HepG2 (cell line): ENCODE measurements at regions not wholly inside any gene's neighbourhood (a gene's known extent, or its start where the extent isn't known, plus 50 kb on each side); places are given as distances from the start of the nearest gene placed in this dataset.

Experiments used
- ATAC-seq: fragments of 200-7000 bp; cut with Tn5 transposase; 3 replicates; pipeline ENCODE4 v1.9.1; 2020; ENCODE audit warnings: mild to moderate bottlenecking, moderate library complexity
- BruUV-seq: library from RNA; stranded (reverse); fragments of 400-500 nt; replicated peaks from 2 replicates; lab custom pipeline; 2021; lab: Mats Ljungman, UMichigan
- CTCF ChIA-PET: fragments of 300-600 bp; formaldehyde crosslinking; extraction: SDS; loops from one replicate; lab custom pipeline; 2021; ENCODE audit warnings: low total read pairs, inconsistent platforms, low intra/inter-chr PET ratio; lab: Yijun Ruan, JAX
- POLR2A ChIA-PET: fragments of 350-600 bp; sonication (Branson Sonifier 250); formaldehyde crosslinking; loops from one replicate; lab custom pipeline; 2020; ENCODE audit warnings: antibody characterized with exemption, inconsistent platforms; lab: Yijun Ruan, JAX
- DNase-seq: peaks from one replicate; pipeline ENCODE4 v3.0.0-alpha.2; 2015; ENCODE audit warnings: low spot score
- FAIRE-seq: peaks from 3 replicates; lab custom pipeline; 2011; peaks lifted over from hg19 to GRCh38; lab: Jason Lieb, UNC
- H2AFZ ChIP-seq: one replicate; pipeline ENCODE4 v1.6.1; 2011; ENCODE audit warnings: low read length, inconsistent platforms
- H3K27ac ChIP-seq: fragments of 300-600 bp; 3 replicates; pipeline ENCODE4 v1.8.0; 2011; ENCODE audit warnings: mixed run types, mild to moderate bottlenecking, mixed read lengths, low read length, inconsistent platforms; ENCODE audit not compliant: insufficient read depth; ENCODE audit errors: extremely low read length
- H3K27me3 ChIP-seq, 2 experiments: fragments of 200-600 bp in 1 of 2; 2 replicates in 1 of 2; 3 replicates in 1 of 2; pipeline versions ENCODE4 v1.6.0 to v1.8.0; 2011; ENCODE audit warnings: low read length in 2 of 2, mild to moderate bottlenecking in 2 of 2, moderate library complexity in 2 of 2, inconsistent platforms in 1 of 2; ENCODE audit not compliant: insufficient read depth in 2 of 2, control insufficient read depth in 1 of 2
- H3K36me3 ChIP-seq, 2 experiments: fragments of 200-600 bp in 1 of 2; replicated peaks in 1 of 2; 2 replicates in 1 of 2; 3 replicates in 1 of 2; pipeline versions ENCODE4 v1.5.1 to v1.8.0; 2011; ENCODE audit warnings: low read length in 2 of 2, inconsistent platforms in 1 of 2; ENCODE audit not compliant: insufficient read depth in 2 of 2, control insufficient read depth in 1 of 2
- H3K4me1 ChIP-seq: 2 replicates; pipeline ENCODE4 v1.5.1; 2012; ENCODE audit warnings: low read length, inconsistent platforms; ENCODE audit not compliant: insufficient read depth
- H3K4me2 ChIP-seq: 2 replicates; pipeline ENCODE4 v1.6.0; 2011; ENCODE audit warnings: low read depth, low read length, inconsistent platforms
- H3K4me3 ChIP-seq, 3 experiments: fragments of 200-600 bp in 1 of 3; sonication (generic), shearing (Covaris generic) in 1 of 3; replicated peaks in 1 of 3; 2 replicates each; pipeline ENCODE4 v1.5.1; 2011 to 2016; ENCODE audit warnings: low read length in 3 of 3, inconsistent platforms in 2 of 3, low read depth in 2 of 3, mild to moderate bottlenecking in 2 of 3, control low read depth in 1 of 3, mixed read lengths in 1 of 3; ENCODE audit not compliant: insufficient read depth in 1 of 3
- H3K79me2 ChIP-seq: one replicate; pipeline ENCODE4 v1.6.1; 2011; ENCODE audit warnings: low read length, inconsistent platforms; ENCODE audit not compliant: insufficient read depth
- H3K9ac ChIP-seq: 2 replicates; pipeline ENCODE4 v1.6.0; 2011; ENCODE audit warnings: mild to moderate bottlenecking, low read depth, low read length, inconsistent platforms; ENCODE audit not compliant: insufficient read depth
- H3K9me3 ChIP-seq: 2 replicates; pipeline ENCODE4 v1.5.1; 2012; ENCODE audit warnings: mild to moderate bottlenecking, low read length
- H4K20me1 ChIP-seq: 2 replicates; pipeline ENCODE4 v1.6.0; 2011; ENCODE audit warnings: inconsistent platforms, mild to moderate bottlenecking, low read length, moderate library complexity; ENCODE audit not compliant: insufficient read depth
- CBX5 ChIP-seq: sonication (generic); formaldehyde crosslinking; IDR thresholded peaks from 2 replicates; pipeline ENCODE4 v1.4.0; 2020; ENCODE audit warnings: missing genetic modification reagents, borderline replicate concordance
- FOXC1 ChIP-seq: sonication (generic); formaldehyde crosslinking; IDR thresholded peaks from 2 replicates; pipeline ENCODE4 v1.8.0; 2022; ENCODE audit warnings: mild to moderate bottlenecking, missing genetic modification reagents, borderline replicate concordance
- NCOA1 ChIP-seq: sonication (generic); formaldehyde crosslinking; IDR thresholded peaks from 2 replicates; pipeline ENCODE4 v1.9.0; 2021; ENCODE audit warnings: missing genetic modification reagents
- NFKBIZ ChIP-seq: IDR thresholded peaks from 2 replicates; pipeline ENCODE4 v1.6.1; 2018; ENCODE audit warnings: missing genetic modification reagents, missing compliant biosample characterization
- NR2C2 ChIP-seq: sonication (generic); formaldehyde crosslinking; IDR thresholded peaks from 2 replicates; pipeline ENCODE4 v1.4.0; 2020; ENCODE audit warnings: missing genetic modification reagents, mild to moderate bottlenecking, moderate library complexity, borderline replicate concordance
- ZBTB42 ChIP-seq: sonication (generic); formaldehyde crosslinking; IDR thresholded peaks from 2 replicates; pipeline ENCODE4 v1.5.0; 2020; ENCODE audit warnings: mild to moderate bottlenecking, missing genetic modification reagents
- ZNF34 ChIP-seq: sonication (generic); formaldehyde crosslinking; IDR thresholded peaks from 2 replicates; pipeline ENCODE4 v1.4.0; 2020; ENCODE audit warnings: mild to moderate bottlenecking, missing genetic modification reagents, borderline replicate concordance
- ZNF777 ChIP-seq: sonication (generic); formaldehyde crosslinking; IDR thresholded peaks from 2 replicates; pipeline ENCODE4 v1.4.0; 2020; ENCODE audit warnings: missing genetic modification reagents
- WGBS: methylation state at CpG from one replicate; pipeline ENCODE4 v1.1.6; 2017; ENCODE audit warnings: low lambda C conversion rate; 5-methylcytosine and 5-hydroxymethylcytosine counted together
- in situ Hi-C: cut with HindIII; loops from 2 replicates; pipeline ENCODE4 v1.10.0; 2017; ENCODE audit warnings: low pct_unique_long_range_greater_than_20kb; ENCODE audit not compliant: extremely low pct_ligation_motif_present
- intact Hi-C: fragments of 100-400 bp; cut with micrococcal nuclease; formaldehyde crosslinking; loops from one replicate; pipeline ENCODE4 v1.10.0; 2022; ENCODE audit not compliant: unreplicated experiment
- TF ChIP-seq, protein P1 (sequence below): IDR thresholded peaks from 2 replicates; pipeline ENCODE4 v1.6.1; 2016; ENCODE audit warnings: missing compliant biosample characterization, missing genetic modification reagents, borderline replicate concordance
- TF ChIP-seq, protein P2 (sequence below): sonication (generic); formaldehyde crosslinking; IDR thresholded peaks from 2 replicates; pipeline ENCODE4 v1.8.0; 2022; ENCODE audit warnings: low read depth, missing genetic modification reagents

DNA sequence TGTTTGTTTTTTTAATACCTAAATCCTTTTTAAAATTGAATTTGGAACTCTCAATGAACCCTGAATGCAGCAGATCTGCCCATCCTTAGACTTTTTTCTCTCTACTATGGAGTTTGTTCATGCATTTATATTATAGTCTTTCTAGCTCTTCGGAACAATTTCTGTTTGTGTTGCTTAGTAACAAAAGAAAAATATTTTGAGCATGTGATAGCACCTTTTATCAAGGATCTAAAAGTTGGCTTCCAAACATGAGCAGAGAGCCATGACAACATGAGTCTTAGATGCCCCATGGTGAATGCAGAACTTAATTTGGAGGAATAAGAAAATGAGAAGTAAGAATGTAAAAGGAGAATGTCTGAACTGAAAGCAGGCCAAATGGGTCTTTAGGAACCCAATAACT is 133.7 kb downstream of the EDN1 start (continued):
- TF ChIP-seq NCOA1 (CRISPR knock-in tag) = no peak
- no peak for TF ChIP-seq ZNF777 (CRISPR knock-in tag)
- TF ChIP-seq NFKBIZ (CRISPR knock-in tag) = no peak
- TF ChIP-seq NR2C2 (CRISPR knock-in tag) = no peak
- no peak for TF ChIP-seq ZBTB42

DNA sequence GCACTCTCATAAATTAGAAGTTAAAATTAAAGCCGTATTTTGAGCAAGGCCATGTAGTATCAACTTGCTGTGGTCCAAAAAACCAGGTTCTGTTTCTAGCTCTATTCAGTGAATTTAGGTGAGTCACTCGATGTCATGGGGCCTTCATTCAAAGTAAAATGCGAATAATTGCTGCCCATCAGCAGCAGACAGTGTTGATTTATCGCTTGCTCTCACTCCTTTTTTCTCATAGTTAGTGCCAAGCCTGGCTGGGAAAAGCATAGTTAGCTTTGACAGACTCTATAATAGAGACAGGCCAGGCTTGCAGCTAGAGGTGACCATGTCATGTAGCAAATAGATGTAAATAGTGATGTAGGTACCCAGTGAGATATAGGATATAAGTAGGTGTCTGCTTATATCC is 136.0 kb downstream of the EDN1 start:
- DNase-seq = no peak
- in situ Hi-C loops = no loop called here
- H3K27me3 ChIP-seq = peaks cover 1 to 3% of the 10 kb centered on the region in 2 experiments; a peak in 1 of 5 replicates
- no TSS peak for BruUV-seq
- no peak for ATAC-seq
- no peaks in the 10 kb centered on the region for H4K20me1 ChIP-seq
- 11% methylated on average over 4 of the region's 4 CpGs for WGBS
- ChIA-PET CTCF (no interaction called here), POLR2A (no interaction called here)
- H3K27ac ChIP-seq = no peak overlapping the region
- no peaks in the 10 kb centered on the region for H3K36me3 ChIP-seq
- TF ChIP-seq, protein P1, sequence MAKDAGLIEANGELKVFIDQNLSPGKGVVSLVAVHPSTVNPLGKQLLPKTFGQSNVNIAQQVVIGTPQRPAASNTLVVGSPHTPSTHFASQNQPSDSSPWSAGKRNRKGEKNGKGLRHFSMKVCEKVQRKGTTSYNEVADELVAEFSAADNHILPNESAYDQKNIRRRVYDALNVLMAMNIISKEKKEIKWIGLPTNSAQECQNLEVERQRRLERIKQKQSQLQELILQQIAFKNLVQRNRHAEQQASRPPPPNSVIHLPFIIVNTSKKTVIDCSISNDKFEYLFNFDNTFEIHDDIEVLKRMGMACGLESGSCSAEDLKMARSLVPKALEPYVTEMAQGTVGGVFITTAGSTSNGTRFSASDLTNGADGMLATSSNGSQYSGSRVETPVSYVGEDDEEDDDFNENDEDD (CRISPR knock-in tag) = no peak
- no peak for TF ChIP-seq FOXC1 (CRISPR knock-in tag)
- no peak for TF ChIP-seq ZNF34
- TF ChIP-seq, protein P2, sequence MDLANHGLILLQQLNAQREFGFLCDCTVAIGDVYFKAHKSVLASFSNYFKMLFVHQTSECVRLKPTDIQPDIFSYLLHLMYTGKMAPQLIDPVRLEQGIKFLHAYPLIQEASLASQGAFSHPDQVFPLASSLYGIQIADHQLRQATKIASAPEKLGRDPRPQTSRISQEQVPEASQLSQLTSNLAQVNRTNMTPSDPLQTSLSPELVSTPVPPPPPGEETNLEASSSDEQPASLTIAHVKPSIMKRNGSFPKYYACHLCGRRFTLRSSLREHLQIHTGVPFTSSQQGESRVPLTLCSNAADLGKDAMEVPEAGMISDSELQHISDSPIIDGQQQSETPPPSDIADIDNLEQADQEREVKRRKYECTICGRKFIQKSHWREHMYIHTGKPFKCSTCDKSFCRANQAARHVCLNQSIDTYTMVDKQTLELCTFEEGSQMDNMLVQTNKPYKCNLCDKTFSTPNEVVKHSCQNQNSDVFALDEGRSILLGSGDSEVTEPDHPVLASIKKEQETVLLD (CRISPR knock-in tag) = no peak
- TF ChIP-seq CBX5 (CRISPR knock-in tag) = no peak
- FAIRE-seq = no peak
- no peak overlapping the region for H3K9ac ChIP-seq
- H2AFZ ChIP-seq = no peak overlapping the region
- no peaks in the 10 kb centered on the region for H3K4me1 ChIP-seq
- no peaks in the 10 kb centered on the region for H3K79me2 ChIP-seq
- H3K4me2 ChIP-seq = no peak overlapping the region
- intact Hi-C loops = no loop called here
- H3K4me3 ChIP-seq = no peak overlapping the region
- no peaks in the 10 kb centered on the region for H3K9me3 ChIP-seq
